HG03460 (cell line): ENCODE measurements at regions not wholly inside any gene's neighbourhood (a gene's known extent, or its start where the extent isn't known, plus 50 kb on each side); places are given as distances from the start of the nearest gene placed in this dataset.
"Not testable (repeated sequence)": the region's sequence is repeated elsewhere in the genome, so short reads cannot be mapped to it uniquely, and the experiment has no call there.

Source experiments
- ATAC-seq: cut with Tn5 transposase; IDR thresholded peaks from one replicate; pipeline ENCODE4 v1.9.1; 2021; ENCODE audit not compliant: unreplicated experiment

GRCh38 chr6:115643762-115644161 is 416.9 kb downstream of the FRK start:
- ATAC-seq: no peak

- ATAC-seq: no peak
Observed at GRCh38 chr6:115634887-115635286, 425.8 kb downstream of the FRK start.

GRCh38 chr6:115634131-115634530 is 426.6 kb downstream of the FRK start:
- ATAC-seq: no peak

GRCh38 chr6:115631028-115631427 is 429.7 kb downstream of the FRK start:
- no peak for ATAC-seq

- no peak for ATAC-seq
Observed at GRCh38 chr6:115630424-115631024, 430.2 kb downstream of the FRK start.

- no peak for ATAC-seq
Observed at GRCh38 chr6:115629415-115629814, 431.3 kb downstream of the FRK start.

- no peak for ATAC-seq
Observed at GRCh38 chr6:115618256-115618655, 442.4 kb downstream of the FRK start.

GRCh38 chr6:115617031-115617430 is 443.7 kb downstream of the FRK start:
- ATAC-seq: no peak

GRCh38 chr6:115613488-115613887 is 447.2 kb downstream of the FRK start:
- ATAC-seq: no peak

GRCh38 chr6:115612796-115613479 is 447.8 kb downstream of the FRK start:
- ATAC-seq: no peak

- no peak for ATAC-seq
Observed at GRCh38 chr6:115612216-115612615, 448.5 kb downstream of the FRK start.

- no peak for ATAC-seq
Observed at GRCh38 chr6:115610696-115611095, 450.0 kb downstream of the FRK start.

- no peak for ATAC-seq
Observed at GRCh38 chr6:115609111-115609510, 451.6 kb downstream of the FRK start.

GRCh38 chr6:115602466-115602865 is 458.2 kb downstream of the FRK start:
- ATAC-seq: no peak

- ATAC-seq: no peak
Observed at GRCh38 chr6:115601509-115601908, 459.2 kb downstream of the FRK start.

GRCh38 chr6:115601064-115601463 is 459.6 kb downstream of the FRK start:
- ATAC-seq: no peak

- no peak for ATAC-seq
Observed at GRCh38 chr6:115594891-115595290, 465.8 kb downstream of the FRK start.

GRCh38 chr6:115592025-115592424 is 468.7 kb downstream of the FRK start:
- ATAC-seq: no peak

GRCh38 chr6:115589072-115589471 is 471.6 kb downstream of the FRK start:
- not testable (repeated sequence) for ATAC-seq

GRCh38 chr6:115583290-115583689 is 477.4 kb downstream of the FRK start:
- no peak for ATAC-seq

GRCh38 chr6:115582386-115582785 is 478.3 kb downstream of the FRK start:
- ATAC-seq: no peak

GRCh38 chr6:115579565-115579964 is 481.1 kb downstream of the FRK start:
- not testable (repeated sequence) for ATAC-seq

GRCh38 chr6:115577270-115577669 is 483.4 kb downstream of the FRK start:
- no peak for ATAC-seq
